Calu3 (cell line): ENCODE measurements at regions not wholly inside any gene's neighbourhood (a gene's known extent, or its start where the extent isn't known, plus 50 kb on each side); places are given as distances from the start of the nearest gene placed in this dataset.
"Not testable (repeated sequence)": the region's sequence is repeated elsewhere in the genome, so short reads cannot be mapped to it uniquely, and the experiment has no call there.

Source experiments
- BruUV-seq: library from RNA; stranded (reverse); fragments of 400-500 nt; replicated peaks from 2 replicates; lab custom pipeline; 2021; lab: Mats Ljungman, UMichigan
- CTCF ChIA-PET: fragments of 300-600 bp; sonication (Branson Sonifier 250); formaldehyde crosslinking; loops from one replicate; lab custom pipeline; 2022; ENCODE audit warnings: antibody characterized with exemption; lab: Charles Lee
- DNase-seq: peaks from one replicate; pipeline ENCODE4 v3.0.0; 2022
- H3K27ac Mint-ChIP-seq: one replicate; pipeline ENCODE4 v1.8.0; 2022; ENCODE audit warnings: mixed read lengths; ENCODE audit not compliant: unreplicated experiment
- H3K27me3 Mint-ChIP-seq: one replicate; pipeline ENCODE4 v1.8.0; 2022; ENCODE audit warnings: mixed read lengths; ENCODE audit not compliant: unreplicated experiment
- H3K36me3 Mint-ChIP-seq: one replicate; pipeline ENCODE4 v1.8.0; 2022; ENCODE audit warnings: mild to moderate bottlenecking, moderate library complexity, mixed read lengths; ENCODE audit not compliant: insufficient read depth, unreplicated experiment
- H3K4me1 Mint-ChIP-seq: one replicate; pipeline ENCODE4 v1.8.0; 2022; ENCODE audit warnings: mild to moderate bottlenecking, low read depth, mixed read lengths; ENCODE audit not compliant: unreplicated experiment
- H3K4me3 Mint-ChIP-seq: one replicate; pipeline ENCODE4 v1.8.0; 2022; ENCODE audit warnings: mild to moderate bottlenecking, low read depth, moderate library complexity, mixed read lengths; ENCODE audit not compliant: unreplicated experiment
- H3K9me3 Mint-ChIP-seq: one replicate; pipeline ENCODE4 v1.8.0; 2022; ENCODE audit warnings: low read depth, mixed read lengths; ENCODE audit not compliant: unreplicated experiment
- CTCF ChIP-seq: fragments of 200-600 bp; IDR thresholded peaks from one replicate; pipeline ENCODE4 v1.8.0; 2022; ENCODE audit warnings: antibody characterized with exemption; ENCODE audit not compliant: unreplicated experiment
- intact Hi-C: fragments of 100-400 bp; cut with micrococcal nuclease; formaldehyde crosslinking; loops from one replicate; pipeline ENCODE4 v1.10.0; 2022; ENCODE audit not compliant: unreplicated experiment

- intact Hi-C loops, result no loop called here
- no peak for TF ChIP-seq CTCF
- DNase-seq, result no peak
- no peaks in the 10 kb centered on the region for H3K36me3 Mint-ChIP-seq
- CTCF ChIA-PET, result no interaction called here
- no peak overlapping the region for H3K27ac Mint-ChIP-seq
- no peaks in the 10 kb centered on the region for H3K27me3 Mint-ChIP-seq
- no TSS peak for BruUV-seq
- H3K4me3 Mint-ChIP-seq, result no peak overlapping the region
- peaks cover 4% of the 10 kb centered on the region for H3K9me3 Mint-ChIP-seq
- H3K4me1 Mint-ChIP-seq, result no peaks in the 10 kb centered on the region
These were observed 241.8 kb upstream of the POGK start for GRCh38 chr1:166597516-166597915.

- no peak overlapping the region for H3K4me3 Mint-ChIP-seq
- peaks cover 11% of the 10 kb centered on the region for H3K4me1 Mint-ChIP-seq
- DNase-seq, result no peak
- no TSS peak for BruUV-seq
- no peaks in the 10 kb centered on the region for H3K27me3 Mint-ChIP-seq
- no peak overlapping the region for H3K27ac Mint-ChIP-seq
- CTCF ChIA-PET, result no interaction called here
- H3K36me3 Mint-ChIP-seq, result no peaks in the 10 kb centered on the region
- no peak for TF ChIP-seq CTCF
- no peaks in the 10 kb centered on the region for H3K9me3 Mint-ChIP-seq
- intact Hi-C loops, result no loop called here
These were observed 238.7 kb upstream of the POGK start for GRCh38 chr1:166600574-166600973.

GRCh38 chr1:166601650-166602278 lies 237.5 kb upstream of the POGK start:
- Mint-ChIP-seq H3K27ac (no peak overlapping the region), H3K4me3 (no peak overlapping the region), H3K36me3 (no peaks in the 10 kb centered on the region), H3K4me1 (peaks cover 11% of the 10 kb centered on the region), H3K9me3 (no peaks in the 10 kb centered on the region), H3K27me3 (no peaks in the 10 kb centered on the region)
- TF ChIP-seq CTCF, result no peak
- no TSS peak for BruUV-seq
- DNase-seq, result no peak
- CTCF ChIA-PET, result no interaction called here
- intact Hi-C loops, result no loop called here

- H3K4me3 Mint-ChIP-seq, H3K9me3 Mint-ChIP-seq, DNase-seq, H3K36me3 Mint-ChIP-seq, H3K27ac Mint-ChIP-seq, intact Hi-C loops, H3K27me3 Mint-ChIP-seq, BruUV-seq: not testable (repeated sequence)
- CTCF ChIA-PET, result interaction anchor here (0.9 to 1.3 kb wide), 2 partner anchors 9 to 16 kb away, joined by 3 to 4 read pairs; no protein-coding TSS in a partner anchor
- peaks cover 11% of the 10 kb centered on the region for H3K4me1 Mint-ChIP-seq
These were observed 236.5 kb upstream of the POGK start for GRCh38 chr1:166602801-166603200.

- peak; percentile 63 for DNase-seq
- TF ChIP-seq CTCF, result no peak
- H3K27ac Mint-ChIP-seq, result no peak overlapping the region
- intact Hi-C loops, result no loop called here
- BruUV-seq, result no TSS peak
- peaks cover 11% of the 10 kb centered on the region for H3K4me1 Mint-ChIP-seq
- H3K27me3 Mint-ChIP-seq, result no peaks in the 10 kb centered on the region
- H3K4me3 Mint-ChIP-seq, result no peak overlapping the region
- no peaks in the 10 kb centered on the region for H3K9me3 Mint-ChIP-seq
- CTCF ChIA-PET, result interaction anchor here (0.9 to 1.3 kb wide), 2 partner anchors 9 to 16 kb away, joined by 3 to 4 read pairs; no protein-coding TSS in a partner anchor
- H3K36me3 Mint-ChIP-seq, result no peaks in the 10 kb centered on the region
These were observed 236.0 kb upstream of the POGK start for GRCh38 chr1:166603296-166603695.
